Pancreas (tissue), 10 donors: ENCODE measurements at regions not wholly inside any gene's neighbourhood (a gene's known extent, or its start where the extent isn't known, plus 50 kb on each side); places are given as distances from the start of the nearest gene placed in this dataset.

Source experiments
- ATAC-seq, 4 donors: fragments of 200-7000 bp; cut with Tn5 transposase; one replicate each; pipeline versions ENCODE4 v1.8.0 to v1.9.1; 2020; ENCODE audit warnings: mild to moderate bottlenecking in 4 of 4, moderate library complexity in 4 of 4
- DNase-seq, 6 donors: peaks; one replicate each; pipeline ENCODE4 v3.0.0-alpha.2; 2020
- FAIRE-seq: peaks from 2 replicates; lab custom pipeline; 2012; peaks lifted over from hg19 to GRCh38; lab: Jason Lieb, UNC
- H3K27ac ChIP-seq, 4 donors: fragments of 200-600 bp; sonication (generic); 1 replicate in 3 of 4; 2 replicates in 1 of 4; pipeline versions ENCODE4 v1.5.0 to v1.8.0; 2020
- H3K27me3 ChIP-seq, 4 donors: fragments of 200-600 bp; one replicate each; pipeline ENCODE4 v1.8.0; 2021
- H3K36me3 ChIP-seq, 3 donors: fragments of 200-600 bp; sonication (generic) in 1 of 3; one replicate each; pipeline versions ENCODE4 v1.5.0 to v1.8.0; 2020 to 2021
- H3K4me1 ChIP-seq, 3 donors: fragments of 200-600 bp; one replicate each; pipeline ENCODE4 v1.8.0; 2021
- H3K4me3 ChIP-seq, 4 donors: fragments of 200-600 bp; sonication (generic) in 2 of 4; one replicate each; pipeline versions ENCODE4 v1.5.0 to v1.8.0; 2020 to 2021
- H3K9me3 ChIP-seq, 4 donors: fragments of 200-600 bp; one replicate each; pipeline ENCODE4 v1.8.0; 2021
- CTCF ChIP-seq, 4 donors: fragments of 200-600 bp; sonication (generic) in 3 of 4; IDR thresholded peaks; one replicate each; pipeline versions ENCODE4 v1.5.0 to v1.8.0; 2021; ENCODE audit warnings: antibody characterized with exemption in 4 of 4
- WGBS, 2 donors: extraction: QIAGEN DNeasy Blood & Tissue Kit; methylation state at CpG; one replicate each; pipeline ENCODE4 v1.1.7; 2013; 5-methylcytosine and 5-hydroxymethylcytosine counted together
- intact Hi-C, 3 donors: fragments of 100-400 bp; cut with DNase I; formaldehyde crosslinking; loops; one replicate each; pipeline versions ENCODE4 v1.11.1 to v1.14.2; 2022
- donor health status: healthy with polysubstance abuse.
- donor health status: DM: no; HTN: no; CAD: no; lungs with moderate emphysema.
- donor health status: DM: no; HTN: no; CAD: no.
- donor health status: control.
- donor health status: control.
- donor health status: Bipolar disorder and iron deficiency.
- donor health status: DM: yes; HTN: yes; CAD: no.
- donor health status: DM: no; HTN: no; CAD: no.
- donor health status: DM: no; HTN: no; CAD: no.
- donor health status: DM: yes; HTN: yes; CAD: no.

GRCh38 chr2:126835261-126835660 lies 63.4 kb upstream of the TEX51 start:
- Histone ChIP-seq H3K27ac (no peak overlapping the region), H3K4me3 (no peak overlapping the region), H3K27me3 (no peaks in the 10 kb centered on the region), H3K4me1 (no peaks in the 10 kb centered on the region), H3K9me3 (no peaks in the 10 kb centered on the region), H3K36me3 (no peaks in the 10 kb centered on the region)
- DNase-seq, result no peak
- 78 to 83% methylated on average over 8 of the region's 8 CpGs for WGBS, 2 donors
- FAIRE-seq, result no peak
- no peak for ATAC-seq
- TF ChIP-seq CTCF (IDR thresholded peaks at IDR 0.05), result no peak
- intact Hi-C loops, result no loop called here

- intact Hi-C loops, result no loop called here
- no peak for FAIRE-seq
- DNase-seq, result no peak
Observed at GRCh38 chr2:126835831-126836230, 62.9 kb upstream of the TEX51 start.

GRCh38 chr2:126836761-126837679 lies 61.7 kb upstream of the TEX51 start:
- no peak for TF ChIP-seq CTCF (IDR thresholded peaks at IDR 0.05)
- Histone ChIP-seq H3K9me3 (no peaks in the 10 kb centered on the region), H3K4me3 (no peak overlapping the region), H3K27ac (no peak overlapping the region), H3K36me3 (no peaks in the 10 kb centered on the region), H3K27me3 (no peaks in the 10 kb centered on the region), H3K4me1 (no peaks in the 10 kb centered on the region)
- 78 to 85% methylated on average over 20 of the region's 20 CpGs for WGBS, 2 donors
- ATAC-seq, result no peak
- DNase-seq, result no peak
- intact Hi-C loops, result no loop called here
- FAIRE-seq, result no peak

More at GRCh38 chr2:126835831-126836230, 62.9 kb upstream of the TEX51 start:
- no peaks in the 10 kb centered on the region for H3K36me3 ChIP-seq
- H3K4me3 ChIP-seq, result no peak overlapping the region
- no peak for TF ChIP-seq CTCF (IDR thresholded peaks at IDR 0.05)
- H3K4me1 ChIP-seq, result no peaks in the 10 kb centered on the region
- no peaks in the 10 kb centered on the region for H3K27me3 ChIP-seq
- no peaks in the 10 kb centered on the region for H3K9me3 ChIP-seq
- H3K27ac ChIP-seq, result no peak overlapping the region
- no peak for ATAC-seq
- WGBS, 2 donors, result 72 to 74% methylated on average over 10 of the region's 10 CpGs

- H3K27me3 ChIP-seq, result no peaks in the 10 kb centered on the region
- no peak for TF ChIP-seq CTCF (IDR thresholded peaks at IDR 0.05)
- no peak overlapping the region for H3K27ac ChIP-seq
- no peaks in the 10 kb centered on the region for H3K36me3 ChIP-seq
- DNase-seq, result no peak
- no peak for ATAC-seq
- no peak overlapping the region for H3K4me3 ChIP-seq
- 51 to 56% methylated on average over 11 of the region's 11 CpGs for WGBS, 2 donors
- no peaks in the 10 kb centered on the region for H3K9me3 ChIP-seq
- intact Hi-C loops, result no loop called here
- no peak for FAIRE-seq
- no peaks in the 10 kb centered on the region for H3K4me1 ChIP-seq
Observed at GRCh38 chr2:126837966-126838715, 60.5 kb upstream of the TEX51 start.

- no peak for FAIRE-seq
- Histone ChIP-seq H3K27ac (no peak overlapping the region), H3K4me3 (no peak overlapping the region), H3K27me3 (no peaks in the 10 kb centered on the region), H3K4me1 (no peaks in the 10 kb centered on the region), H3K36me3 (no peaks in the 10 kb centered on the region), H3K9me3 (no peaks in the 10 kb centered on the region)
- DNase-seq, result no peak
- 21 to 31% methylated on average over 3 of the region's 3 CpGs for WGBS, 2 donors
- ATAC-seq, result no peak
- no peak for TF ChIP-seq CTCF (IDR thresholded peaks at IDR 0.05)
- intact Hi-C loops, result no loop called here
Observed at GRCh38 chr2:126838716-126838985, 60.0 kb upstream of the TEX51 start.
